WTC11 (cell line): ENCODE measurements at regions not wholly inside any gene's neighbourhood (a gene's known extent, or its start where the extent isn't known, plus 50 kb on each side); places are given as distances from the start of the nearest gene placed in this dataset.

Experiments
- ATAC-seq: fragments of 200-7000 bp; cut with Tn5 transposase; 2 replicates; pipeline ENCODE4 v1.10.0; 2021; ENCODE audit warnings: mild to moderate bottlenecking, moderate library complexity
- CTCF ChIA-PET: fragments of 300-600 bp; sonication (Branson Sonifier 250); formaldehyde crosslinking; loops from one replicate; lab custom pipeline; 2021; ENCODE audit warnings: antibody characterized with exemption; lab: Charles Lee
- POLR2A ChIA-PET: fragments of 350-600 bp; sonication (Branson Sonifier 250); formaldehyde crosslinking; loops from one replicate; lab custom pipeline; 2021; ENCODE audit warnings: antibody characterized with exemption; lab: Charles Lee
- DNase-seq: peaks from one replicate; pipeline ENCODE4 v3.0.0; 2021; ENCODE audit warnings: low spot score
- H3K27ac Mint-ChIP-seq: 2 replicates; pipeline ENCODE4 v1.8.0; 2021; ENCODE audit warnings: mixed read lengths
- H3K27me3 Mint-ChIP-seq: 2 replicates; pipeline ENCODE4 v1.8.0; 2021; ENCODE audit warnings: low read depth, mild to moderate bottlenecking, moderate library complexity, mixed read lengths
- H3K36me3 Mint-ChIP-seq: 2 replicates; pipeline ENCODE4 v1.8.0; 2021; ENCODE audit warnings: mixed read lengths
- H3K4me1 Mint-ChIP-seq: 2 replicates; pipeline ENCODE4 v1.8.0; 2022; ENCODE audit warnings: mixed read lengths
- H3K4me3 Mint-ChIP-seq: 2 replicates; pipeline ENCODE4 v1.8.0; 2021; ENCODE audit warnings: mild to moderate bottlenecking, moderate library complexity, mixed read lengths
- H3K9me3 Mint-ChIP-seq: 2 replicates; pipeline ENCODE4 v1.8.0; 2021; ENCODE audit warnings: mixed read lengths
- ATF2 ChIP-seq: sonication (generic); formaldehyde crosslinking; IDR thresholded peaks from 2 replicates; pipeline ENCODE4 v1.8.1; 2022; ENCODE audit warnings: low read depth, missing genetic modification reagents, borderline replicate concordance
- CREB1 ChIP-seq: sonication (generic); formaldehyde crosslinking; IDR thresholded peaks from 2 replicates; pipeline ENCODE4 v1.8.0; 2023; ENCODE audit warnings: mild to moderate bottlenecking, missing genetic modification reagents
- FOXP4 ChIP-seq: sonication (generic); formaldehyde crosslinking; IDR thresholded peaks from 2 replicates; pipeline ENCODE4 v1.8.0; 2022; ENCODE audit warnings: mild to moderate bottlenecking, missing genetic modification reagents
- GRHL2 ChIP-seq: fragments of 250-450 bp; sonication (Bioruptor Pico); IDR thresholded peaks from 2 replicates; pipeline ENCODE4 v1.8.0; 2022; ENCODE audit warnings: mild to moderate bottlenecking, moderate library complexity; ENCODE audit not compliant: insufficient replicate concordance, severe bottlenecking
- GTF2I ChIP-seq: fragments of 250-450 bp; sonication (Bioruptor Pico); conservative IDR thresholded peaks from 2 replicates; pipeline ENCODE4 v1.4.0; 2021; ENCODE audit warnings: mild to moderate bottlenecking
- IRF2 ChIP-seq: sonication (generic); formaldehyde crosslinking; IDR thresholded peaks from 2 replicates; pipeline ENCODE4 v1.8.0; 2022; ENCODE audit warnings: low read depth, missing genetic modification reagents, borderline replicate concordance
- JAZF1 ChIP-seq: fragments of 250-450 bp; sonication (Bioruptor Pico); IDR thresholded peaks from 2 replicates; pipeline ENCODE4 v1.9.0; 2021; ENCODE audit warnings: moderate library complexity, mild to moderate bottlenecking, inconsistent platforms
- MXD4 ChIP-seq: fragments of 250-450 bp; sonication (Bioruptor Pico); IDR thresholded peaks from 2 replicates; pipeline ENCODE4 v1.8.0; 2021; ENCODE audit warnings: mild to moderate bottlenecking, moderate library complexity, borderline replicate concordance
- NFATC4 ChIP-seq: fragments of 250-450 bp; sonication (Bioruptor Pico); IDR thresholded peaks from 2 replicates; pipeline ENCODE4 v1.9.0; 2021; ENCODE audit warnings: mild to moderate bottlenecking
- NR1H2 ChIP-seq: sonication (generic); formaldehyde crosslinking; IDR thresholded peaks from 2 replicates; pipeline ENCODE4 v1.9.0; 2021; ENCODE audit warnings: mild to moderate bottlenecking, moderate library complexity, missing genetic modification reagents
- PREB ChIP-seq: sonication (generic); formaldehyde crosslinking; IDR thresholded peaks from 2 replicates; pipeline ENCODE4 v1.8.1; 2022; ENCODE audit warnings: mild to moderate bottlenecking, missing genetic modification reagents, moderate library complexity, borderline replicate concordance
- TP53 ChIP-seq: sonication (generic); formaldehyde crosslinking; IDR thresholded peaks from 2 replicates; pipeline ENCODE4 v1.8.1; 2023; ENCODE audit warnings: mild to moderate bottlenecking, missing genetic modification reagents
- ZNF232 ChIP-seq: sonication (generic); formaldehyde crosslinking; IDR thresholded peaks from 2 replicates; pipeline ENCODE4 v1.8.0; 2022; ENCODE audit warnings: mild to moderate bottlenecking, missing genetic modification reagents
- ZNF281 ChIP-seq: sonication (generic); formaldehyde crosslinking; IDR thresholded peaks from 2 replicates; pipeline ENCODE4 v1.8.0; 2023; ENCODE audit warnings: mild to moderate bottlenecking, missing genetic modification reagents
- ZNF425 ChIP-seq: fragments of 250-450 bp; sonication (Bioruptor Pico); conservative IDR thresholded peaks from 2 replicates; pipeline ENCODE4 v1.9.0; 2021; ENCODE audit warnings: mild to moderate bottlenecking
- ZNF671 ChIP-seq: fragments of 250-450 bp; sonication (Bioruptor Pico); IDR thresholded peaks from 2 replicates; pipeline ENCODE4 v1.8.0; 2021; ENCODE audit warnings: mild to moderate bottlenecking

- TF ChIP-seq IRF2 = no peak
- TF ChIP-seq ZNF281 (CRISPR knock-in tag) = no peak
- TF ChIP-seq NFATC4 = no peak
- TF ChIP-seq ZNF425 (CRISPR knock-in tag) = no peak
- TF ChIP-seq CREB1 (CRISPR knock-in tag) = no peak
- TF ChIP-seq JAZF1 (CRISPR knock-in tag) = no peak
- TF ChIP-seq, all 79 proteins: peak for 0
Observed at GRCh38 chr5:89499787-89500186, 616.8 kb upstream of the MEF2C start (continued).

- Mint-ChIP-seq H3K4me1 (no peaks in the 10 kb centered on the region), H3K9me3 (no peaks in the 10 kb centered on the region), H3K4me3 (no peak overlapping the region), H3K27me3 (no peaks in the 10 kb centered on the region), H3K36me3 (no peaks in the 10 kb centered on the region), H3K27ac (no peak overlapping the region)
- TF ChIP-seq JAZF1 (CRISPR knock-in tag) (no peak), ZNF232 (CRISPR knock-in tag) (no peak), ZNF671 (CRISPR knock-in tag) (no peak), GRHL2 (no peak), FOXP4 (CRISPR knock-in tag) (no peak)
- ChIA-PET CTCF (no interaction called here), POLR2A (no interaction called here)
- ATAC-seq (no peak), DNase-seq (no peak)
Observed at GRCh38 chr5:89498699-89499098, 615.7 kb upstream of the MEF2C start.

- ChIA-PET CTCF (no interaction called here), POLR2A (no interaction called here)
- TF ChIP-seq TP53 (CRISPR knock-in tag) (no peak), NR1H2 (CRISPR knock-in tag) (no peak), PREB (no peak), MXD4 (CRISPR knock-in tag) (no peak), GTF2I (CRISPR knock-in tag) (no peak), ATF2 (CRISPR knock-in tag) (no peak), JAZF1 (CRISPR knock-in tag) (no peak)
- ATAC-seq = no peak
- H3K9me3 Mint-ChIP-seq = no peaks in the 10 kb centered on the region
- no peak for DNase-seq
- no peaks in the 10 kb centered on the region for H3K36me3 Mint-ChIP-seq
- no peak overlapping the region for H3K4me3 Mint-ChIP-seq
- no peaks in the 10 kb centered on the region for H3K4me1 Mint-ChIP-seq
- no peak overlapping the region for H3K27ac Mint-ChIP-seq
- H3K27me3 Mint-ChIP-seq = no peaks in the 10 kb centered on the region
Observed at GRCh38 chr5:89493414-89493813, 610.4 kb upstream of the MEF2C start.
